ENCODE measurements at regions not wholly inside any gene's neighbourhood (a gene's known extent, or its start where the extent isn't known, plus 50 kb on each side); places are given as distances from the start of the nearest gene placed in this dataset.
A peak's percentile ranks its signal among the peaks of the same experiment; 100 is the strongest.

DNA sequence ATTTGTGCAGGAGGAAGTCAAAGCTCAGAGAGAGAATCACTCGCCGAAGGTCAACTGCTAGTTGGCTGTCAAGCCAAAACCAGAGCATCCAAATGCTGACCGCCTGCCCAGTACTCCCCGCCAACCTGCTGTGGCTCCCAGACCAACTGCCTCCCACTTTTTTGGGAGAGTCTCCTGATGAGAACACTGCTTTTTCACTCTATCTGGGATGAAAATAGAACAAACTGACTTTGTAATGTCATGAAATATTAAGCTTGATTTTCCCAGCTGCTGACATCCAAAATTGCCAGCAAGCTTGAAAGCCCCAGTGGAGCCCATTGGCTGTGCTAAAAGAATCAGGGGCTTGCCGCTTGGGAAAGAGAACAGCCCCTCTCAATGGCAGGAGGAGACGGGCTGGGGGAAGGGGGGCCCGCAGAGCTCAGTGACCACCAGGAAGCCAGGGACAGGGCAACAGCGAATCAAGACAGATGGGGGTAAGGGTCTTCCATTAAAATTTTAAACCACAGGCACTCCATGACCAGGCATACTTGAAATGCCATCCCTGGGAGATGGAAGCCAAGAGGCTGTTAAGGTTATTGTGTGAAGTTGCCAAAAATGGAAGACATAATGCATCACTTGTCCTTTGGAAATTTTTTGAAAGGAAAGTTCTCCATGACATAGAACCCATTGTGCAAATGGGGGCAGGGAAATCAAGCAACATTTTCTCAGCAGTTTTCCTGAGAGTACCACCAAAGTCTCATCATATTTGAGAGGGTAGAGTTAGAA lies 125.7 kb upstream of the CDH5 start:
- no peak overlapping the region for H3K4me3 ChIP-seq
- H3K9me3 ChIP-seq, result peaks cover 0 to 19% (median 0%) of the 10 kb centered on the region in 11 donors
- peaks cover 0 to 6% (median 0%) of the 10 kb centered on the region in 7 donors for H3K27me3 ChIP-seq
- WGBS, 2 donors, result 62 to 74% methylated on average over 8 of the region's 8 CpGs
- TF ChIP-seq, protein P1, sequence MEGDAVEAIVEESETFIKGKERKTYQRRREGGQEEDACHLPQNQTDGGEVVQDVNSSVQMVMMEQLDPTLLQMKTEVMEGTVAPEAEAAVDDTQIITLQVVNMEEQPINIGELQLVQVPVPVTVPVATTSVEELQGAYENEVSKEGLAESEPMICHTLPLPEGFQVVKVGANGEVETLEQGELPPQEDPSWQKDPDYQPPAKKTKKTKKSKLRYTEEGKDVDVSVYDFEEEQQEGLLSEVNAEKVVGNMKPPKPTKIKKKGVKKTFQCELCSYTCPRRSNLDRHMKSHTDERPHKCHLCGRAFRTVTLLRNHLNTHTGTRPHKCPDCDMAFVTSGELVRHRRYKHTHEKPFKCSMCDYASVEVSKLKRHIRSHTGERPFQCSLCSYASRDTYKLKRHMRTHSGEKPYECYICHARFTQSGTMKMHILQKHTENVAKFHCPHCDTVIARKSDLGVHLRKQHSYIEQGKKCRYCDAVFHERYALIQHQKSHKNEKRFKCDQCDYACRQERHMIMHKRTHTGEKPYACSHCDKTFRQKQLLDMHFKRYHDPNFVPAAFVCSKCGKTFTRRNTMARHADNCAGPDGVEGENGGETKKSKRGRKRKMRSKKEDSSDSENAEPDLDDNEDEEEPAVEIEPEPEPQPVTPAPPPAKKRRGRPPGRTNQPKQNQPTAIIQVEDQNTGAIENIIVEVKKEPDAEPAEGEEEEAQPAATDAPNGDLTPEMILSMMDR (IDR thresholded peaks at IDR 0.05), result no peak
- H3K4me1 ChIP-seq, result peaks cover 0 to 14% (median 4%) of the 10 kb centered on the region in 9 donors
- ATAC-seq, result peak in 7 of 8 donors; percentile 54 to 72 (median 66)
- H3K36me3 ChIP-seq, result no peaks in the 10 kb centered on the region
- H3K27ac ChIP-seq, result peak overlapping the region in 3 of 10 donors; percentile 9 to 56 (median 48)
- no peak for DNase-seq
- intact Hi-C loops (cut with DNase I), result no loop called here

DNA sequence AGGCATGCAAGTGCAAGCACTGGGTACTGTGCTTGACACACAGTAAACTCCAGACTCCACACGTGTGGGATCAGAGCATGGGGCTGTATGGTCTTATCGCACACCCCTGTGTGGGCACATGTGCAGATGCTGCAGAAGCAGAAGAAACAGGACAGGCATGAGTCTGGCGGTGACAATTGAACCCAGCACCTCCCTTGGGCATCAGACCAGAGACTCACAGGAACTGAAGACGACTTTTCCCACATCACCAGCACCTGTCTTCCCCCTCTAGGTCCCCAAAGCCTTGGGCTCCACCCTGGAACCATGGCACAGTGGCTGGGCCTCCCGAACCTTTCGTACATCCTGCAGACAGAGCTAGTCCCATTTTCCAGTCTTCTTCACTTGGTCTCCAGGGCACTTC lies 126.4 kb upstream of the CDH5 start:
- H3K4me3 ChIP-seq, result no peak overlapping the region
- H3K27me3 ChIP-seq, result peaks cover 0 to 6% (median 0%) of the 10 kb centered on the region in 7 donors
- intact Hi-C loops (cut with DNase I), result no loop called here
- no peaks in the 10 kb centered on the region for H3K36me3 ChIP-seq
- no peak overlapping the region for H3K27ac ChIP-seq
- peaks cover 0 to 19% (median 0%) of the 10 kb centered on the region in 11 donors for H3K9me3 ChIP-seq
- H3K4me1 ChIP-seq, result peaks cover 0 to 11% (median 0%) of the 10 kb centered on the region in 9 donors
- peak in 1 of 8 donors; percentile 7 for ATAC-seq
- no peak for DNase-seq
- TF ChIP-seq, protein P1 (IDR thresholded peaks at IDR 0.05), result no peak
- WGBS, 2 donors, result 94 to 95% methylated on average over 6 of the region's 6 CpGs

DNA sequence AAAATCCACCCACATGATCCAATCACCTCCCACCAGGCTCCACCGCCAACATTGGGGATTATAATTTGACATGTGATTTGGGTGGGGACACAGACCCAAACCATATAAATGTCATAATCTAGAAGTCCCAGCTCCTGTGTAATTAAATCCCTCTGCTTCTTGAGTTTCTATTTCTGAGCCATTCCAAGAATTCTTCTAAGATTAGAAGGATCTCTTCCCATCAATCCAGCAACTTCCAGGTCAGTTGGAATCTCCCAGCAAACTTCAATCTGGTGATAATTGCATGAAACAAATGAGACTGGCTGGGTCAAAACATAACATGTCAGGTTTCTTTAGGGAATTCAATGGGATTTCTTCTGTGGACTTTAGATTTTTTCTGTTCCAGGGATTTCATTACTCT lies 127.8 kb upstream of the CDH5 start:
- H3K27ac ChIP-seq, result no peak overlapping the region
- intact Hi-C loops (cut with DNase I), result no loop called here
- H3K4me1 ChIP-seq, result peaks cover 0 to 11% (median 0%) of the 10 kb centered on the region in 9 donors
- ATAC-seq, result no peak
- H3K27me3 ChIP-seq, result peaks cover 0 to 9% (median 0%) of the 10 kb centered on the region in 7 donors
- TF ChIP-seq, protein P1 (IDR thresholded peaks at IDR 0.05), result no peak
- H3K9me3 ChIP-seq, result peaks cover 0 to 19% (median 0%) of the 10 kb centered on the region in 11 donors
- H3K4me3 ChIP-seq, result no peak overlapping the region
- DNase-seq, result no peak
- WGBS, 2 donors, result 96 to 100% methylated on average over 1 of the region's 1 CpG
- no peaks in the 10 kb centered on the region for H3K36me3 ChIP-seq

DNA sequence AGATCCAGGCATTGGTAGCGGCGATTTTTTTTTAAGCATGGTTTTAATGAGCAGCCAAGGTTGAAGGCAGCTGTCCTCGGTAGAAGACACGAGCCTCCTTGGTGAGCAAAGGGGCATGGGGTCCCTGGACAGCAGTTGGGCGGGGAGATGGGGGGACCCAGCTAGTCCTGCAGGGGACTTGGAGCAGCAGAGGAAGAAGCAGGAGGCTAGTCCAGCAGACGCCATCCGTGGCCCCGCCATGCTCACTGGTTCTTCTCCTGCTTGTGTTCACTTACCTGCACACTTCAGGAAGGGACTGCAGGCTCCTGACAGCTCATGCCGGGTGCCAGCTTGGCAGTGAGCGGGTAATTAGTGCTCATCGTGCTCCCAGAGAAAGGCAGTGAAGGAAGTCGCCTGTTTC lies 130.2 kb upstream of the CDH5 start:
- intact Hi-C loops (cut with DNase I), result no loop called here
- peaks cover 0 to 19% (median 0%) of the 10 kb centered on the region in 11 donors for H3K9me3 ChIP-seq
- no peak overlapping the region for H3K27ac ChIP-seq
- DNase-seq (no peak), ATAC-seq (no peak)
- TF ChIP-seq, protein P1 (IDR thresholded peaks at IDR 0.05), result no peak
- peaks cover 0 to 12% (median 0%) of the 10 kb centered on the region in 7 donors for H3K27me3 ChIP-seq
- H3K4me3 ChIP-seq, result no peak overlapping the region
- H3K4me1 ChIP-seq, result peaks cover 0 to 5% (median 0%) of the 10 kb centered on the region in 9 donors
- no peaks in the 10 kb centered on the region for H3K36me3 ChIP-seq
- WGBS, 2 donors, result 92 to 94% methylated on average over 12 of the region's 12 CpGs
